ENCODE measurements at regions not wholly inside any gene's neighbourhood (a gene's known extent, or its start where the extent isn't known, plus 50 kb on each side); places are given as distances from the start of the nearest gene placed in this dataset.

DNA sequence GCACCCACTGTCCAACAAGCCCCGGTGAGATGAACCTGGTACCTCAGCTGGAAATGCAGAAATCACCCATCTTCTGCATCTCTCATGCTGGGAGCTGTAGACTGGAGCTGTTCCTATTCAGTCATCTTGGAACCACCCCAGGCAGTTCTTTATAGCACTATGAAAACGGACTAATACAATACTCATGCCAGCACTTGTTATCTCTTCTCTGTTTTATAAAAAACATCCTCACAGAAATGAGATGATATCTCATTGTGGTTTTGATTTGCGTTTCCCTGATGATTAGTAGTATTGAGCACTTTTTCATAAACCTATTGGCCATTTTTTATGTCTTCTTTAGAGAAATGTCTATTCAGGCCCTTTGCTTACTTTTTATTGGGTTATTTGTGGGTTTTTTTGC lies 156.2 kb upstream of the ARPP21 start:
- DNase-seq (ENCODE audit: low read depth, low spot score): no peak

DNA sequence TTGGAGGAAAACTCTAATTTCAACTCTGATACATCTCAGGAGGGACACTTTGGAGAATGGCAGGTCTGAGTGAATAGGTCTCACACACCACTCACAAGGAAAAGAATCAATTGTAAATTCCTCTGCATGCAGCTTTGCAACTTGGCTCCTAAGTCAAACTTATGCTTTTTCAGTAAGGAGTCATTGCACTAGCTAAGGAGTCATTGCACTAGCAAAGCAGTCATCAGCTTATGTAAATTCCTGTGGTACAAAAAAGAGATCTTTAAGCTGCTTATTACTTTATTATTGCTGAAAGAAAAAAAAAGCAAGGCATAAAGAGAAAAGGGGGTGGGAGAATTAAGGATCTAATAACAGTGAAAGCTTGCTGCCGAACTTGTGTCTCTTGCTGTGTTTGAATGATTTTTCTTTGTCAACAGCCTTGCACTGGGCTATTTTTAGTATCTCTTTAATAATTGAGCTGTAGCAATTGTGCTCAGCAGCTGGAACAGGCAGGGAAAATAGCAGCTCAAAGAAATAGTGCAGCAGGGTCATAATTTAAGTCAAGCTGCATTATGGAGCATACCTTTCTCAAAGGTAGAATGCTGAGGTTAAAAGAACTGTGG lies 154.3 kb upstream of the ARPP21 start:
- no peak for DNase-seq (ENCODE audit: low read depth, low spot score)

DNA sequence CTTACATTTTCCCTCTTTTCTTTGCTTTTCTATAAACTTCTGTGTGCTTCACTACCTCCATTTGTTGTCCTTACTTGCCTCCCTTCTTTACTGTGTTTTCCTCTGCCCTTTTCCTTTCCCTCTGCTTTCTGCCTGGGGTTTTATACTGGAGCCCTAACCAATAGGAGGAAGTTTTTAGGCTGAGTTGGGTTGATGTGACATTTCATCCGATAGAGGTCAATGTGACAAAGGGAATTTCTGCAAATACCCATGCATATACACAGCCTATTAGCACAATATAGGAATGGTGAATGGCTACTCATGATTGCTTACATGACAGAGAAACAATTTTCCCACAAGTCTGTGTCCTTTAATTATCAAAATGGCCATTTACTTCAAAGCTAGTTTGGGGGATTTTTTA lies 153.0 kb upstream of the ARPP21 start:
- no peak for DNase-seq (ENCODE audit: low read depth, low spot score)

DNA sequence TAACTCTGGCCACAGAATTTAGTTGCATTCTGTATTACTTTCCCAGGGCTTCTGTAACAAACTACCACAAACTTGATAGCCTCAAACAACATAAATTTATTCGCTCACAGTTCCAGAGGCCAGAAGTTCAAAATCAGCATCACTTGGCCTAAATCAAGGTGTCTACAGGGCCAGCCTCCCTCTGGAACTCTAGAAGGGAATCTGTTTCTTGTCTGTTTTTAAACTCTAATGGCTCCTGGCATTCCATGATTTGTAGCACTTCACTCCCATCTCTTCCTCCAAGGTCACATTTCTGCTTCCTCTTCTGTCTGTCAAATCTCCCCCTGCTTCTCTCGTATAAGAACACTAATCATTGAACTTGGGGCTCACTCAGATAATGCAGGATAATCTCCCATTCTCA lies 151.9 kb upstream of the ARPP21 start:
- no peak for DNase-seq (ENCODE audit: low read depth, low spot score)

DNA sequence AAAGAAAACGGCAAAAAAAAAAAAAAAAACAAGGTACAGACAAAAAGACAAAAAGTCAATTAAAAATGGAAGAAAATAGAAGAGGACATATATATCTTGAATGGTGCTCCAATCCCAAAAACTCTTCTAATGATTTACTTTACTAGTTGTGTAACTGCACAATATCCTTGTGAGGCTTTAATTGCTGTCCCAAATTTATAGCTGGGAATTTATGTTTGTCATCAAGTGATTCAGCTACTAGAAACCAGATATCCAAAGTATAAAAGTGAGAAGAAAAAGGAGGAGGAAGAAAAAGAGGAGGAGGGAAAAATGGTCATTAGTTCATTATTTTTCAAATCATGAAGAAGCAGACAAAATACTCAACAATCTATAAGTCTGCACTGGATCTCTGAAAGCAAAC lies 150.8 kb upstream of the ARPP21 start:
- DNase-seq (ENCODE audit: low read depth, low spot score): no peak

DNA sequence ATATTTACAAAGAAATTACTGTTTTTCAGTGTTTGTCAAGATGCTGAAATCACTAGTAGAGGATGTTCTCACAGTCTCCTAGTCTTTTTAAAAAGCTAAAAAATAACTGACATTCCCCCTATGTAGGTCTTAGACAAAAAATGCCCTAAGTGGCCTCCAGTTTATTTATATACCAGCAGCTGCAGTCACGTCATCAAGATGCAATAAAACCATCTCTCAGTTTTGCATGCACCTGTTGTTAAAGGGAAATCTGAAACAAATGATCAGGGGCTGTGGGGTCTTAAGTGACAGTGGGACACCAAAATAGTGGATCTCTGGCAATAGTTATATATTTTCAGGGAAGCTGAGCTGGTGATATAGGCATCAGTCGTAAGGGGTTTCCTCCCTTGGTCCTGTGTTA lies 146.5 kb upstream of the ARPP21 start:
- DNase-seq (ENCODE audit: low read depth, low spot score): no peak

DNA sequence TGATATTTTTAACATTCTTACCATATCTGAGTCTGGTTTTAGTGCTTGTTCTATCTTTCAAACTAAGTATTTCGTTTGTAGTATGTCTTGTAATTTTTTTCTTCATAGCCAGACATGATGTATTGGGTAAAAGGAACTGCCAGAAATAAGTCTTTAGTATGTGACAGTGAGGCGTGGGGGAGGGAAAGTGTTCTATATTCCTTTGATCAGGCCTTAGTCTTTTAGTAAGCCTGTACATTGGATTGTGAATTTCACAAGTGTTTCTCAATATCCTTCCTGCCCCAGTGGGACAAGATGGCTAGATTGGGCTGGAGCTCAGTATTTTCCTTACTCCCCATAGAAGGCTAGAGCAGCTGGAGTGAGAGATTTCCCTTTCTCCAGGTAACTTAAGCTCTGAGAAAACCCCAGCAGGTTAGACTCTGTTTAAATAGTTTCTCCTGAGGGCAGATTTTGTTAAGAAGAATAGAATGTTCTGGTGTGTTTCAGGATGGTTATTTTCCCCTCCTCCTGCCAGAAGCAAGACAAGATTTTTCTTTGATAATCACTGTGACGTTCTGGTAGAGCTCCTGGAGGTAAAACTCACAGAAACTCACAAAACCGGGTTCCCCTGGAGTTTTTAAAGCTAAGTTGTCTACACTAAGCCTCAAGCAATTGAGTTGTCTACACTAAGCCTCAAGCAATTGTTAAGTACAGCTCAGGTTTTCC lies 140.7 kb upstream of the ARPP21 start:
- no peak for DNase-seq (ENCODE audit: low read depth, low spot score)

DNA sequence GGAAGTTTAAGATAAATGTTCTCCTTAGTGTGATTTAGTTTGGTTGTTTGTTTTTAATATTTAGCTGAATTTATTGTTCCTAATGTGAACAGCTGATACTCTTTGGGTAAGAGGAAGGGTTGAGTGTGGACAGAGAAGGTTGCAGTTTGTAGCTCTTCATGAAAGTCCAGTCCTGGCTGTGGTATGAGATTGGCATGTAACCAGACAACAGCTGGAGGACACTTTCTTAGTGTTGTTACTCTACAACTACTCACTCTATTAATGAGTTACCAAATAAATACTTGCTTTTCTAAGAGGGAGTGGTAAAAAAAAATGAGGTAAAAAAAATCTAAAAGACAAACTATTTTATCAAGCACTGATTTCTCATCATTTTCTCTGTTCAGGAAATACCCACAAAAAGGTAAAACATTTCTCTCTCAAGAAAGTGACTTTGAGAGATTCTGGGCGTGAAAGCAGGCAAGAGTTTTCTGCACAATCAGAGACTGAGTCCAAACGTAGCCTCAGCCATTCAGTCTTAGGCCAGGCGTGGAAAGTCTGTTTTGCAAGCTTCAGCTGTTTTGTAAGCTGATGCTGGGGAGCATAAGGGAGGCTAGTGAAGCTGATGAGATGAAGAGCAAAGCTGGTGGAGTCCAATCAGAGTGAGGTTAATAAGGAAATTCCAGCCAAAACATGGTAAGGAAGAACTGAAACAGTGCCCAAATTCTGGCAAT lies 138.5 kb upstream of the ARPP21 start:
- DNase-seq (ENCODE audit: low read depth, low spot score): no peak

DNA sequence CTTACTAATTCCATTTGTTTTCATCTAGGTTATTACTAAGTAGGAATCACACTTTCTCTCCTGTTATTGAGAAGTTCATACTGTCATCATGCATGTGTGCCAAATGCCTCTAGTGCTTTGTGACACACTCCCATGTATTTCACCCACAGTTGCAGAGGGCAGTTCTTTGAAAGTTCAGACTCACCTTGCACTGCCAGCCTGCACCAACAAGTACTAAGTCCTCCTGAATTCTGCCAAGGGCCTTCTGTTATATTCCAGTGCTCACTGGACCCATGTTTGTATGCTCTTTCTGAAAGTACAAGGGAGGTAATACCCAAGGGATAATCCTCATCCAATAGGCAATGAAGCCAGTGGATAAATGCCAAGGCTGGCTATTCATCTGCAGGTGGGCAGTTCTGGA lies 136.6 kb upstream of the ARPP21 start:
- DNase-seq (ENCODE audit: low read depth, low spot score): no peak

DNA sequence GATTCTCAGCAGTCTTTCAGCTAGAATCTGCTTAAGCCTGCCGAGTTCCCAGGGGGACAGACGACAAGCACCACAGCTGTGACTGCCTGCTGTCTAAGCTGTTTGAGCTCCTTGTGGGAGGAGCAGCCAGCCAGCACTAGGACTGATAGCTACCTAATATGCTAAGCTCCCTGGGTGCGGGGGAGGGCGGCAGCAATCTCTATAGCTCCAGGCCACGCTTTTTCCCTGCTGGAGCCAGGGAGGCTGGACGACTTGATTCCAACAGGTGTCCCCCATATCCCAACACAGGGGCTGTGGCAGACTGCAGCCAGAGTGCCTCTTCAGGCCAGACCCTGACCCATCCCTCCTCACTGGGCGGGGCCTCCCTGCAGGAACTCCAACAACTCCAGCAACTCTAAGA lies 134.1 kb upstream of the ARPP21 start:
- DNase-seq (ENCODE audit: low read depth, low spot score): peak; percentile 73

DNA sequence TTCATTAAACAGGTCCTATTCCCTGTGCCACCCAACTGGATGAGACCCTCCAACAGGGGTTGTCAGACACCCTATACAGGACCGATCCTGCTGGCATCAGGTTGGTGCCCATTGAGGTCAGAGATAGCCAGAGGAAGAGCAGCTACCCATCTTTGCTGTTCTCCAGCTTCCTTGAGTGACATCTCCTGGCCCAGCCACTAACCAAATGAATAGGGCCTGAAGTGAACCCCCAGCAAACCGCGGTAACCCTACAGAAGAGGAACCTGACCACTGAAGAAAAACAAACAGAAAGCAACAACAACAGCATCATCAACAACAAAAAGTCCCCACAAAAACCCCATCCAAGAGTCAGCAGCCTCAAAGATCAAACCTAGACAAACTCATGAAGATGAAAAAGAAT lies 133.6 kb upstream of the ARPP21 start:
- no peak for DNase-seq (ENCODE audit: low read depth, low spot score)

DNA sequence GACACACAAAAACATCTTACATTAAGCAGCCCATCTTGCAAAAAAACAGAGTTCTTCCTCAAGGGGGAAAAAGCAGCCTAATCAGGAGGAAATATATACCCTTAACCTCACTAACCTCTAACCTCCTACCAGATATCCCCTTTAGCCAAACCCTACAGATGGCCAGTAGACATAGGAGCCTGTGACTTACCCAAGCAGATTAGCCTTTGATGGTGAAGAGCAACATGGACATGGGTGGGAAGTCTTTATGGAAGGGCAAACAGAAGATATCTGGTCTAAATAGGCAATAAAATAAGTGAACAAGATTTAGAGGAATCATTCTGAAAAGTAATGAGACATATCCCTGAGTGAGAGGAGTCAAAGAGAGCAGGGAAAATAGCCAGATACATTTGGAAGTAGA lies 119.4 kb upstream of the ARPP21 start:
- DNase-seq (ENCODE audit: low read depth, low spot score): no peak

DNA sequence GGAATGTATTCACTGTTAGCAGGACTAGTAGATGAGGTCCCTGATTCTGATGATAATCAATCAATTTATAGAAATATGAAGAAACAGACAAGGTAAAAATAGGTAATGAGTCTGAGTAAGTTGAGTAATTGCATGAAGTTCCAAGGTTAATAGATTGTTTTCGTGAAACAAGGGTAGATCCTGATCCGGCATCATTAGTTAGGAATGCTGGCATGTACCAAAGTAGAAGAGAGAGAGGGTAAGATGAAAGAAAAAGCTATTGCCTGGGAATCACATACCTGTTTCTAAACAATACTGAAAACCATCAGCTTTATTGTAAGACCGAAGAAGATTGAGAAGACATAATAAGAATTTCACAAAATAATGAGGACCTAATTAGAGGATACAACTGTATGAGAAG lies 118.1 kb upstream of the ARPP21 start:
- DNase-seq (ENCODE audit: low read depth, low spot score): no peak

DNA sequence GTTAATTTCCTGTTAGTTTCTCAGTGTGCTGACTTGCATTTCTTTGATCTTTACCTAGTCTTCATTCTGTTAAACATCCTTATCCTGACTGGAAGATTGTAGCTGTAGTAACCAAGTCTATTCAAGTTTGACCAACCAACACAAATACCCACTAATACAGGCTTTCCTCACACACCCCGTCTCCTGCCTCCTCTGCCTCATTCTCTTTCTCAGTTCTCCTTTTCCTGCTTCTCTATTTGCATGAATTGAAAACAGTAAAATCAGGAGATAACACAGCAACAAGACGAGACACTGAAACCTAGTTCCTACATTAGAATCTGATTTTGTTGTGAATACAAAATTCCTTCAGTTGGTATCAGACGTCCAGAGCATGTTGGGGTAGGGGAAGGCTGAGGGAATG lies 116.9 kb upstream of the ARPP21 start:
- no peak for DNase-seq (ENCODE audit: low read depth, low spot score)

DNA sequence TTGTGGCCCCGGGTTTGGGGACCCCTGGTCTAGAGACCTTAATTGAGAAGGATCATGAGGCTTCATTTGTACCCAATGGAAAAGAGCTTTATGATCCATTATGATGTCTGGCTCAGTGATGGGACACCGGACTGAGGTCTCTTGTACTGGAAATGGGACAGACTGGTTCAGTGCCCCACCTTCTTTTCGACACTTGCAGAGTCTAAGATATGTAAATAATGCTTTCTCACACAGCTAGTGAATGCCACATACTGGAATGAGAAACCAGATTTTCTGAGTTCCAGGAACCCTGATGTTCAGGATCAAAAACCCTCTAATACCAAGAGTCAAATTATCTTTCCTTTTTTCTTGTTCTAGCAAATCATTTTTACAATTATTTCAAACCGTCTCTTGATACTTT lies 116.3 kb upstream of the ARPP21 start:
- DNase-seq (ENCODE audit: low read depth, low spot score): no peak

DNA sequence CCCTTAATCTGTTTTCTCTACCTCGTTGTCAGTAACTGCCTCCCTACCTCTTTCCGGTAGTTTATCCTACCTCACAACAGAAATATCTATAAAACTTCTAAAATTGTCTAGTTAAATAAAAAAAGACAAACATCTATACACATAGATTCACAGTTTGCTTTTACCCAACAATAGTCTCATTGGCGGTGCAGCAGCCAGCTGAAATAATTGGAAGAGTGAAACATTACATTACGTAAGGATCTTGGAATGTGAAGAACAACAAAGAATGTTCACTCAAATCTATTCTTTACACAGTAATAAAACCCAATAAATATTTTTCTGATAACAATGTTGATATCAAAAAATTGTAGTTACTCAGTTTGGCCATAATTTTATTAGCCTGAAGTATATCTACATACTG lies 115.5 kb upstream of the ARPP21 start:
- no peak for DNase-seq (ENCODE audit: low read depth, low spot score)

DNA sequence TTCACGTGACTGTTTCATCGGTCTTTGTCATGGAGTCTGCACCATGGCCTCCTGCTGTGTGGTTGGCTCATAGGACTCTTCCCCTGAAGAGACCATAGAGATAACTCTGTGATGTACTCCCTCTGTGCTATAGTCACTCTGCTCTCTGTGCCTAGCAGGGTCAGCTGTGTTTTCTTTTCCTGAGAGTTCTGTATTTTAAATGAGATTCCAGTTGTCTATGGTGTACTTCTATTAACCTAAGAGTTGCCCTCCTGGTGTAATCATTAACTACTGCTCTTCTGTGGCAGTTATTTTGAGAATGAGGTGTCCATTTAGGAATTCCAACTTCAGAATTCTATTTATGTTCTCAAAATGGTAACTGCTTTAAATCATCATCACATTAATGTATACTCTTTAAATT lies 114.5 kb upstream of the ARPP21 start:
- DNase-seq (ENCODE audit: low read depth, low spot score): no peak

DNA sequence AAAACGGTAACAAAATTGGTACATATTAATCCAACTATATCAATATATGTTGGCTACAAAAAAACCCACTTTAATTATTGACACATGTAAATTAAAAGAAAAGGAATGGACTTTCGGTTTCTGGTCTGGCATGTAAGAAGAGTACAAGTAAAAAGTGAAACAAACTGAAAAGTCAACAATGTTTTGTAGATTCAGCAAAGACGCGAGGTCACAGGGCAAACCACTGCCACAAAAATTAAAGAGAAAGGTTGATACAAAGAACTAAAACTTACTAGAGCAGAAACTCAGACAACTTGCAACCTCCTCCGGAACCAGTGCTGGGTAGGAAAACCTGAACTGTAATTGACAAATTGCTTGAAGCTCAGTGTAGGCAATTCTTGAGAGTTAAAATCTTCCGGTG lies 110.6 kb upstream of the ARPP21 start:
- DNase-seq (ENCODE audit: low read depth, low spot score): no peak

DNA sequence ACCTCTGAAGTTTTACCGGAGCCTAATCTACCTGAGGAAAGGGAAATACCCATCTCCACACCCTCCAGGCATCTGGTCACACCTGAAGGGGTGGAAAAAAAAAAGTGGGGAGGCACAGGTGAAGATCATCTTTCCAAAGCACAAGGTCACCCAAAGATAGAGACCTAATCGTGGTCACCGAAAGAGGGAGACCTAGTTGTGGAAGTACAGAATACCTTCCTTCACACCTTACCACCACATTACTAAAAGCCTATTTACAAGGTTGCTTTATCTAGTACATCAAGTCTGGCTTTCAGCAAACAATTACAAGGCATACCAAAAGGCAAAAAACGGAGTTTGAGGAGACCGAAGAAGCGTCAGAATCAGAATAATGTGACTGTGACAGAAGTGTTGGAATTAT lies 110.0 kb upstream of the ARPP21 start:
- DNase-seq (ENCODE audit: low read depth, low spot score): no peak

DNA sequence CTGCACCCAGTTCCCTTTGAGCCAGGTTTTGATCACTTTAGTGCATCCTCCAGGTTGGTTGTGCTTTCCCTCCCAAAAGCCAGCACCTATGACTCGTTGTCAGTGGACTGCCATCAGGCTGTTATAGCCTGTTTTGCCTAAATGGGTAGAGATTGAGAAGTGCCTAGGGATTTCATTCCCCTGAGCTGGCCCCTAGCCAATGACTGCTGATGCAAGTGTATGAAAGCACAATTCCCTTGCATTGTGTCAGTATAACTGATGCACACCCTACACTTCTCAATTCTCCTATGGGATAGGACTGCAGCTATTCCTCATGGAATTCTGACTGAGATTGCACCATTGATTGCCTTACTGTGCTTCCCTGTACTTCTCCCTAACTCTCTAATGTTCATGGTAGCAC lies 102.1 kb upstream of the ARPP21 start:
- DNase-seq (ENCODE audit: low read depth, low spot score): no peak

DNA sequence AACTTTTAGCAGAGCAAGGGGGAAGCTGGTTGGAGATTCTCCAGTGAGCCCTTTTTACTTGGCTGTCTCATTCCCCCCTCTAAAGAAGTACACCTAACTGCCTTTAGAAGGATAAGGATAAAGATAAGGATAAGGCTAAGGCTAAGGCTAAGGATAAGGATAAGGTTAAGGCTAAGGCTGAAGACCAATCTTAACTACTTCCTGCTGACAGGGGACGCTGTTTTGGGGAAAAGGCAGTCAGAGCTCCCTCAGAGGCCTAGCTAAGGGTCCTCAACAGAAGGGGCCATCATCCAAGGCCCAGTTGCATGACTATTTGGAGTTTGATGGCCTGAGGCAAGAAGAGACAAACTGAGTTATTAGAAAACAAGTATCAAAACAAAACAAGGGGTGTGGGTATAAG lies 94.3 kb upstream of the ARPP21 start:
- DNase-seq (ENCODE audit: low read depth, low spot score): no peak

DNA sequence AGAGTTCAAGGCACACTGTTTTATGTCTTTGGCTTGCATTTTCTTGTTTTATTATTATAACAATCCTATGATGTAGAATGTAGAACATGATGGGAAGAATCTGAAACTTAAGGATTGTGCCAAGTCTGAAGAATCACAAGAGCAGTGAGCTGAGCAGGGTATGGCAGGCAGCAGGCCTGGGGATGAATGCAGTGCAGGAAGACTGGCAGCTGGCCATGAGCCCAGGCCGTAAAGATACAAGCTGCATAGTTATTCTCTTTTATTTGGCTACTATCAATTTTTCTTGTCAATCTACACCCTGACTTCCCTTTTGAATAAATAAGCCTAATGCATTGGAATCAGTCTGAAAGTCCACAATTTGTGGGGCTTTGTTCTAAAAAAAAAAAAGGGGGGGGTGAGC lies 89.6 kb upstream of the ARPP21 start:
- no peak for DNase-seq (ENCODE audit: low read depth, low spot score)

DNA sequence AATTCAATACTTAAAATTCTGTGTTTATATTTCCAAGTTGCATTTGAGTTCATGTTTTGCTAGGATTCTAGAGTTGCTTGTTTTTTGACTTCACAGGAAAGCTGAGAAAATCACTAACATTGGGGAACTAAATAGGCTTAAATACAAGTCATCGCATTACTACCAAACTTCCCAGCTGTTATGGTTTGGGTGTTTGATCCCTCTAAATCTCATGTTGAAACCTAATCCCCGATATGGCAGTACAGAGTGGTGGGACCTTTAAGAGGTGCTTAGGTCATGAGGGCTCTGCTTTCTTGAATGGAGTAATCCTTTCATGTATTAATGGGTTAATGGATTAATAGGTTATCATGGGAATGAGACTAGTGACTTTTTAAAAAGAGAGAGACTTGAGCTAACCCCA lies 77.2 kb upstream of the ARPP21 start:
- no peak for DNase-seq (ENCODE audit: low read depth, low spot score)

Measured in iPS DF 19.7 (cell line).